ENCODE measurements at regions not wholly inside any gene's neighbourhood (a gene's known extent, or its start where the extent isn't known, plus 50 kb on each side); places are given as distances from the start of the nearest gene placed in this dataset.

DNA sequence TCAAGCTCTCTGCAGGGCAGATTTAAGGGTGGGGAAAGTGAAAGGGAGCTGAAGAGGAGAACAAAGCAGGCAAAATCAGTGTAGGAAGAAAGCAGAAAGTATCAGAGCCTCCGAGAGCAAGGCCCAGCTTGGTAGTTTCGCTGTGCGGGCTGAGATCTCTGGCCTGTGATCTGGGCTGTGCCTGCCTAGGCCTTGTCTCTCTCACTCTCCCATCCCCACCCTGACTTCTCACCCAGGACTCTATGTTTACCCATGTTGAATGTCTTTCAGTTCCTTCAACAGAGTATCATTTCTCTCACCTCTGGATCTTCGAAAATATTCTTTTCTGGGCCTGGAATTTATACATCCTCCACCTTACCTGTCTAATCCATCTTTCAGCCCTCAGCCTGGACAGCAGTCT lies 391.3 kb downstream of the FOXO1 start:
- no peak for DNase-seq
- H3K4me3 ChIP-seq (replicated peaks in 1 of 3; ENCODE audit: low read depth in 2 of 3, low read length in 3 of 3), result no peak overlapping the region
- Mint-ChIP-seq H3K4me3 (no peak overlapping the region), H3K27ac (no peak overlapping the region), H3K27me3 (ENCODE audit: low read depth in 3 of 3) (peaks cover 0 to 5% (median 1%) of the 10 kb centered on the region in 3 donors), H3K9me3 (peaks cover 0 to 2% (median 0%) of the 10 kb centered on the region in 7 donors), H3K4me1 (peaks cover 10% of the 10 kb centered on the region), H3K36me3 (no peaks in the 10 kb centered on the region)
- TF ChIP-seq, protein P1, sequence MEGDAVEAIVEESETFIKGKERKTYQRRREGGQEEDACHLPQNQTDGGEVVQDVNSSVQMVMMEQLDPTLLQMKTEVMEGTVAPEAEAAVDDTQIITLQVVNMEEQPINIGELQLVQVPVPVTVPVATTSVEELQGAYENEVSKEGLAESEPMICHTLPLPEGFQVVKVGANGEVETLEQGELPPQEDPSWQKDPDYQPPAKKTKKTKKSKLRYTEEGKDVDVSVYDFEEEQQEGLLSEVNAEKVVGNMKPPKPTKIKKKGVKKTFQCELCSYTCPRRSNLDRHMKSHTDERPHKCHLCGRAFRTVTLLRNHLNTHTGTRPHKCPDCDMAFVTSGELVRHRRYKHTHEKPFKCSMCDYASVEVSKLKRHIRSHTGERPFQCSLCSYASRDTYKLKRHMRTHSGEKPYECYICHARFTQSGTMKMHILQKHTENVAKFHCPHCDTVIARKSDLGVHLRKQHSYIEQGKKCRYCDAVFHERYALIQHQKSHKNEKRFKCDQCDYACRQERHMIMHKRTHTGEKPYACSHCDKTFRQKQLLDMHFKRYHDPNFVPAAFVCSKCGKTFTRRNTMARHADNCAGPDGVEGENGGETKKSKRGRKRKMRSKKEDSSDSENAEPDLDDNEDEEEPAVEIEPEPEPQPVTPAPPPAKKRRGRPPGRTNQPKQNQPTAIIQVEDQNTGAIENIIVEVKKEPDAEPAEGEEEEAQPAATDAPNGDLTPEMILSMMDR (IDR thresholded peaks at IDR 0.05), result no peak
- H3K4me2 ChIP-seq (replicated peaks; ENCODE audit: extremely low read depth, low read length, poor library complexity, severe bottlenecking), result no peak overlapping the region
- H3K27ac ChIP-seq (ENCODE audit: low read depth in 1 of 2, low read length in 2 of 2), result no peak overlapping the region
- no peaks in the 10 kb centered on the region for H3K9me3 ChIP-seq (replicated peaks in 1 of 2; ENCODE audit: control insufficient read depth in 1 of 2, insufficient read depth in 1 of 2, low read length in 2 of 2)
- H3K27me3 ChIP-seq (ENCODE audit: control insufficient read depth in 2 of 2, insufficient read depth in 2 of 2, low read length in 2 of 2), result no peaks in the 10 kb centered on the region
- no peaks in the 10 kb centered on the region for H3K36me3 ChIP-seq (replicated peaks in 1 of 2; ENCODE audit: control insufficient read depth in 1 of 2, insufficient read depth in 2 of 2, low read length in 2 of 2)
- no peaks in the 10 kb centered on the region for H4K20me1 ChIP-seq (ENCODE audit: insufficient read depth, low read length)
- H2AFZ ChIP-seq (ENCODE audit: insufficient read depth, low read depth, low read length, poor library complexity, severe bottlenecking), result no peak overlapping the region
- H3K79me2 ChIP-seq (ENCODE audit: insufficient read depth, low read length), result no peaks in the 10 kb centered on the region
- WGBS (ENCODE audit: insufficient coverage), result 89% methylated on average over 3 of the region's 4 CpGs
- H3K9ac ChIP-seq (ENCODE audit: insufficient read depth, low read length, poor library complexity, severe bottlenecking), result no peak overlapping the region
- intact Hi-C loops (cut with micrococcal nuclease), result no loop called here
- H3K4me1 ChIP-seq (ENCODE audit: control insufficient read depth in 1 of 2, insufficient read depth in 2 of 2, low read length in 2 of 2), result no peaks in the 10 kb centered on the region

DNA sequence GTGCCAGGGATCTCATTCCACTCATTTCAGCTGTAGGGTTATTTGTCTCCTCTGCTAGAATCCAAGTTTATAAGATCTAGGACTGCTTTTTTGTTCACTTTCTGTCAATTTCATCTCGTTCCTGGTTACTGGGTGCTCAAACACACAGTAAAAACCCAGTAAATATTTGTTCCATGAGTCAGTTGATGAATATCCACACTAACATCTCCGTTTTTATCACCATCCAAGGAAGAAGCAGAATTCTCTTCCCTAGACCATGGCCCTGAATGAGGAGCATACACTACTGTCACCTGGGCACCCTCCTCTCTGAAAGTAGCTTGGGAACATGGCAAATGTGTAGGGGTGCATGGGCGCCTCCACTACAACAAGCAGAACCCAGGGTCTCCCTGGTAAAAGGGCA lies 390.8 kb downstream of the FOXO1 start:
- no peak overlapping the region for H3K4me3 Mint-ChIP-seq
- Histone ChIP-seq H3K9me3 (replicated peaks in 1 of 2; ENCODE audit: control insufficient read depth in 1 of 2, insufficient read depth in 1 of 2, low read length in 2 of 2) (no peaks in the 10 kb centered on the region), H3K4me1 (ENCODE audit: control insufficient read depth in 1 of 2, insufficient read depth in 2 of 2, low read length in 2 of 2) (no peaks in the 10 kb centered on the region), H3K9ac (ENCODE audit: insufficient read depth, low read length, poor library complexity, severe bottlenecking) (no peak overlapping the region), H3K27me3 (ENCODE audit: control insufficient read depth in 2 of 2, insufficient read depth in 2 of 2, low read length in 2 of 2) (no peaks in the 10 kb centered on the region), H3K4me2 (replicated peaks; ENCODE audit: extremely low read depth, low read length, poor library complexity, severe bottlenecking) (no peak overlapping the region), H4K20me1 (ENCODE audit: insufficient read depth, low read length) (no peaks in the 10 kb centered on the region), H2AFZ (ENCODE audit: insufficient read depth, low read depth, low read length, poor library complexity, severe bottlenecking) (no peak overlapping the region), H3K79me2 (ENCODE audit: insufficient read depth, low read length) (no peaks in the 10 kb centered on the region), H3K36me3 (replicated peaks in 1 of 2; ENCODE audit: control insufficient read depth in 1 of 2, insufficient read depth in 2 of 2, low read length in 2 of 2) (no peaks in the 10 kb centered on the region), H3K27ac (ENCODE audit: low read depth in 1 of 2, low read length in 2 of 2) (no peak overlapping the region), H3K4me3 (replicated peaks in 1 of 3; ENCODE audit: low read depth in 2 of 3, low read length in 3 of 3) (no peak overlapping the region)
- H3K36me3 Mint-ChIP-seq, result no peaks in the 10 kb centered on the region
- H3K4me1 Mint-ChIP-seq, result peaks cover 10% of the 10 kb centered on the region
- H3K27me3 Mint-ChIP-seq (ENCODE audit: low read depth in 3 of 3), result peaks cover 1 to 5% (median 2%) of the 10 kb centered on the region in 3 donors
- H3K27ac Mint-ChIP-seq, result no peak overlapping the region
- DNase-seq, result no peak
- intact Hi-C loops (cut with micrococcal nuclease), result no loop called here
- TF ChIP-seq, protein P1 (IDR thresholded peaks at IDR 0.05), result no peak
- peaks cover 0 to 2% (median 0%) of the 10 kb centered on the region in 7 donors for H3K9me3 Mint-ChIP-seq
- WGBS (ENCODE audit: insufficient coverage), result no CpG with 5 or more reads among the region's 3 CpGs
